HEK293 (cell line): ENCODE measurements at regions not wholly inside any gene's neighbourhood (a gene's known extent, or its start where the extent isn't known, plus 50 kb on each side); places are given as distances from the start of the nearest gene placed in this dataset.

Experiments used
- CTCF ChIA-PET: fragments of 350-600 bp; formaldehyde crosslinking; extraction: SDS; loops from one replicate; lab custom pipeline; 2021; ENCODE audit warnings: antibody characterized with exemption; lab: Yijun Ruan, JAX
- POLR2A ChIA-PET: fragments of 300-600 bp; formaldehyde crosslinking; extraction: SDS; loops from one replicate; lab custom pipeline; 2020; ENCODE audit warnings: antibody characterized with exemption, inconsistent platforms; lab: Yijun Ruan, JAX
- H3K27ac ChIP-seq: fragments of 200-500 bp; sonication (Bioruptor generic); 2 replicates; pipeline ENCODE4 v1.5.1; 2014; ENCODE audit warnings: low read depth, low read length, control low read depth, inconsistent platforms; ENCODE audit errors: extremely low read depth
- H3K36me3 ChIP-seq, 2 experiments: fragments of 200-500 bp in 1 of 2; sonication (Bioruptor generic) in 1 of 2; 1 replicate in 1 of 2; 2 replicates in 1 of 2; pipeline ENCODE4 v1.5.1; 2014 to 2017; ENCODE audit warnings: inconsistent platforms in 2 of 2, low read length in 2 of 2; ENCODE audit not compliant: control insufficient read depth in 2 of 2, insufficient read depth in 1 of 2
- H3K4me1 ChIP-seq: fragments of 200-500 bp; sonication (Bioruptor generic); 2 replicates; pipeline ENCODE4 v1.5.1; 2014; ENCODE audit warnings: mild to moderate bottlenecking, low read length, inconsistent platforms; ENCODE audit not compliant: control insufficient read depth, insufficient read depth
- H3K4me3 ChIP-seq: 2 replicates; pipeline ENCODE4 v1.5.1; 2011; ENCODE audit warnings: low read depth, mild to moderate bottlenecking, control low read depth, low read length, moderate library complexity
- H3K9me3 ChIP-seq: fragments of 200-500 bp; sonication (Bioruptor generic); 2 replicates; pipeline ENCODE4 v1.5.1; 2014; ENCODE audit warnings: low read depth, low read length, inconsistent platforms; ENCODE audit not compliant: control insufficient read depth, insufficient read depth
- GFI1B ChIP-seq: fragments of 450-650 bp; formaldehyde crosslinking; IDR thresholded peaks from 2 replicates; pipeline ENCODE4 v1.5.1; 2016; ENCODE audit warnings: missing biosample characterization, missing genetic modification characterization
- KLF16 ChIP-seq: fragments of 450-650 bp; formaldehyde crosslinking; IDR thresholded peaks from 2 replicates; pipeline ENCODE4 v1.5.1; 2017; ENCODE audit warnings: missing biosample characterization, missing genetic modification characterization
- KLF9 ChIP-seq: fragments of 450-650 bp; formaldehyde crosslinking; IDR thresholded peaks from 2 replicates; pipeline ENCODE4 v1.5.1; 2016; ENCODE audit warnings: missing biosample characterization, missing genetic modification characterization, low read depth
- TRIM28 ChIP-seq: IDR thresholded peaks from 2 replicates; pipeline ENCODE4 v1.6.1; 2011; ENCODE audit warnings: low read length, control low read depth, borderline replicate concordance
- ZBTB48 ChIP-seq: fragments of 450-650 bp; formaldehyde crosslinking; IDR thresholded peaks from 2 replicates; pipeline ENCODE4 v1.5.1; 2016; ENCODE audit warnings: missing biosample characterization, missing genetic modification characterization
- ZFP3 ChIP-seq: fragments of 450-650 bp; formaldehyde crosslinking; IDR thresholded peaks from 2 replicates; pipeline ENCODE4 v1.5.1; 2016; ENCODE audit warnings: low read depth, missing biosample characterization, missing genetic modification characterization
- ZNF10 ChIP-seq: fragments of 450-650 bp; formaldehyde crosslinking; IDR thresholded peaks from 2 replicates; pipeline ENCODE4 v1.5.1; 2017; ENCODE audit warnings: missing biosample characterization, missing genetic modification characterization
- ZNF112 ChIP-seq: fragments of 450-650 bp; formaldehyde crosslinking; IDR thresholded peaks from 2 replicates; pipeline ENCODE4 v1.5.0; 2017; ENCODE audit warnings: missing biosample characterization, missing genetic modification characterization
- ZNF121 ChIP-seq: fragments of 450-650 bp; formaldehyde crosslinking; IDR thresholded peaks from 2 replicates; pipeline ENCODE4 v1.5.1; 2016; ENCODE audit warnings: missing biosample characterization, missing genetic modification characterization
- ZNF211 ChIP-seq: fragments of 450-650 bp; formaldehyde crosslinking; IDR thresholded peaks from 2 replicates; pipeline ENCODE4 v1.5.1; 2016; ENCODE audit warnings: low read depth, missing biosample characterization, missing genetic modification characterization
- ZNF324 ChIP-seq: fragments of 450-650 bp; formaldehyde crosslinking; IDR thresholded peaks from 2 replicates; pipeline ENCODE4 v1.5.1; 2016; ENCODE audit warnings: missing biosample characterization, missing genetic modification characterization
- ZNF354C ChIP-seq: fragments of 450-650 bp; formaldehyde crosslinking; IDR thresholded peaks from 2 replicates; pipeline ENCODE4 v1.5.1; 2016; ENCODE audit warnings: missing biosample characterization, missing genetic modification characterization, low read depth, borderline replicate concordance
- ZNF48 ChIP-seq: fragments of 450-650 bp; formaldehyde crosslinking; IDR thresholded peaks from 2 replicates; pipeline ENCODE4 v1.5.1; 2016; ENCODE audit warnings: missing biosample characterization, missing genetic modification characterization
- ZNF529 ChIP-seq: fragments of 450-650 bp; formaldehyde crosslinking; IDR thresholded peaks from 2 replicates; pipeline ENCODE4 v1.5.1; 2017; ENCODE audit warnings: missing genetic modification characterization, missing biosample characterization; ENCODE audit not compliant: insufficient replicate concordance
- ZNF558 ChIP-seq: fragments of 450-650 bp; formaldehyde crosslinking; IDR thresholded peaks from 2 replicates; pipeline ENCODE4 v1.5.1; 2016; ENCODE audit warnings: missing biosample characterization, missing genetic modification characterization
- ZNF596 ChIP-seq: fragments of 450-650 bp; IDR thresholded peaks from 2 replicates; pipeline ENCODE4 v1.5.0; 2018; ENCODE audit warnings: missing biosample characterization, mild to moderate bottlenecking, missing genetic modification characterization, moderate library complexity
- ZNF623 ChIP-seq: fragments of 450-650 bp; formaldehyde crosslinking; IDR thresholded peaks from 2 replicates; pipeline ENCODE4 v1.5.1; 2016; ENCODE audit warnings: missing biosample characterization, missing genetic modification characterization
- TF ChIP-seq, protein P1 (sequence below): fragments of 450-650 bp; formaldehyde crosslinking; IDR thresholded peaks from 2 replicates; pipeline ENCODE4 v1.5.1; 2016; ENCODE audit warnings: missing biosample characterization, missing genetic modification characterization
- TF ChIP-seq, protein P2 (sequence below): fragments of 450-650 bp; formaldehyde crosslinking; IDR thresholded peaks from 2 replicates; pipeline ENCODE4 v1.5.1; 2016; ENCODE audit warnings: missing biosample characterization, missing genetic modification characterization
- TF ChIP-seq, protein P3 (sequence below): fragments of 450-650 bp; formaldehyde crosslinking; IDR thresholded peaks from 2 replicates; pipeline ENCODE4 v1.5.1; 2016; ENCODE audit warnings: missing biosample characterization, missing genetic modification characterization
- TF ChIP-seq, protein P4 (sequence below): fragments of 450-650 bp; formaldehyde crosslinking; optimal IDR thresholded peaks from 2 replicates; pipeline ENCODE3; 2016; ENCODE audit warnings: missing biosample characterization, mild to moderate bottlenecking, missing genetic modification characterization
- TF ChIP-seq, protein P5 (sequence below): IDR thresholded peaks from 2 replicates; pipeline ENCODE4 v1.6.1; 2011; ENCODE audit warnings: mild to moderate bottlenecking, low read depth, low read length, borderline replicate concordance
- TF ChIP-seq, protein P6 (sequence below): fragments of 450-650 bp; formaldehyde crosslinking; IDR thresholded peaks from 2 replicates; pipeline ENCODE4 v1.5.1; 2016; ENCODE audit warnings: missing biosample characterization, missing genetic modification characterization
- TF ChIP-seq, protein P7 (sequence below): fragments of 450-650 bp; formaldehyde crosslinking; IDR thresholded peaks from 2 replicates; pipeline ENCODE4 v1.5.1; 2016; ENCODE audit warnings: missing biosample characterization, missing genetic modification characterization

DNA sequence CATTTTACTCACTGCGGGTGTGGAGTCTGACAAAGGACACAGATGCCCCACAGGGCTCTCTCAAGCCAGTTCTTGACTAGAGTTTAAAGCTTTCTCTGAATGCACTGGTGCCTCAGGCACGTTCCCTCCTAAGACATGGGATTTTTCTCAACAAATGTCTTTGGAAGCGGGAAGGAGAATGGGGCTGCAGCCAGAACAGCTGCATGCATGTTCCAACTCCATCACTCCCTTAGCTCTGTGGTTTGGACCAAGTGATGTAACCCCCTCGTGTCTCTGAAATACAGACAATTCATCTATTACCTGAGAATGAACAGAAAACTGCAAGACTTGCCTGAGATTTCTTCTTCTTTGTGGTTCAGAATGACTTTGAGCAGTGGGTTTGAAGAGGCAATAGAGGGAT is 141.7 kb upstream of the SERPINE2 start:
- H3K4me1 ChIP-seq: no peaks in the 10 kb centered on the region
- TF ChIP-seq, protein P1, sequence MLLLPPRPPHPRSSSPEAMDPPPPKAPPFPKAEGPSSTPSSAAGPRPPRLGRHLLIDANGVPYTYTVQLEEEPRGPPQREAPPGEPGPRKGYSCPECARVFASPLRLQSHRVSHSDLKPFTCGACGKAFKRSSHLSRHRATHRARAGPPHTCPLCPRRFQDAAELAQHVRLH: no peak
- TF ChIP-seq, protein P2, sequence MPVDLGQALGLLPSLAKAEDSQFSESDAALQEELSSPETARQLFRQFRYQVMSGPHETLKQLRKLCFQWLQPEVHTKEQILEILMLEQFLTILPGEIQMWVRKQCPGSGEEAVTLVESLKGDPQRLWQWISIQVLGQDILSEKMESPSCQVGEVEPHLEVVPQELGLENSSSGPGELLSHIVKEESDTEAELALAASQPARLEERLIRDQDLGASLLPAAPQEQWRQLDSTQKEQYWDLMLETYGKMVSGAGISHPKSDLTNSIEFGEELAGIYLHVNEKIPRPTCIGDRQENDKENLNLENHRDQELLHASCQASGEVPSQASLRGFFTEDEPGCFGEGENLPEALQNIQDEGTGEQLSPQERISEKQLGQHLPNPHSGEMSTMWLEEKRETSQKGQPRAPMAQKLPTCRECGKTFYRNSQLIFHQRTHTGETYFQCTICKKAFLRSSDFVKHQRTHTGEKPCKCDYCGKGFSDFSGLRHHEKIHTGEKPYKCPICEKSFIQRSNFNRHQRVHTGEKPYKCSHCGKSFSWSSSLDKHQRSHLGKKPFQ (tag by site-specific recombination): no peak
- TF ChIP-seq, protein P3, sequence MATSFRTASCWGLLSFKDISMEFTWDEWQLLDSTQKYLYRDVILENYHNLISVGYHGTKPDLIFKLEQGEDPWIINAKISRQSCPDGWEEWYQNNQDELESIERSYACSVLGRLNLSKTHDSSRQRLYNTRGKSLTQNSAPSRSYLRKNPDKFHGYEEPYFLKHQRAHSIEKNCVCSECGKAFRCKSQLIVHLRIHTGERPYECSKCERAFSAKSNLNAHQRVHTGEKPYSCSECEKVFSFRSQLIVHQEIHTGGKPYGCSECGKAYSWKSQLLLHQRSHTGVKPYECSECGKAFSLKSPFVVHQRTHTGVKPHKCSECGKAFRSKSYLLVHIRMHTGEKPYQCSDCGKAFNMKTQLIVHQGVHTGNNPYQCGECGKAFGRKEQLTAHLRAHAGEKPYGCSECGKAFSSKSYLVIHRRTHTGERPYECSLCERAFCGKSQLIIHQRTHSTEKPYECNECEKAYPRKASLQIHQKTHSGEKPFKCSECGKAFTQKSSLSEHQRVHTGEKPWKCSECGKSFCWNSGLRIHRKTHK (tag by site-specific recombination): no peak
- TF ChIP-seq ZNF121: no peak
- TF ChIP-seq, protein P4, sequence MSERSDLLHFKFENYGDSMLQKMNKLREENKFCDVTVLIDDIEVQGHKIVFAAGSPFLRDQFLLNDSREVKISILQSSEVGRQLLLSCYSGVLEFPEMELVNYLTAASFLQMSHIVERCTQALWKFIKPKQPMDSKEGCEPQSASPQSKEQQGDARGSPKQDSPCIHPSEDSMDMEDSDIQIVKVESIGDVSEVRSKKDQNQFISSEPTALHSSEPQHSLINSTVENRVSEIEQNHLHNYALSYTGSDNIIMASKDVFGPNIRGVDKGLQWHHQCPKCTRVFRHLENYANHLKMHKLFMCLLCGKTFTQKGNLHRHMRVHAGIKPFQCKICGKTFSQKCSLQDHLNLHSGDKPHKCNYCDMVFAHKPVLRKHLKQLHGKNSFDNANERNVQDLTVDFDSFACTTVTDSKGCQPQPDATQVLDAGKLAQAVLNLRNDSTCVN (tag by site-specific recombination): no peak
- TF ChIP-seq, protein P5, sequence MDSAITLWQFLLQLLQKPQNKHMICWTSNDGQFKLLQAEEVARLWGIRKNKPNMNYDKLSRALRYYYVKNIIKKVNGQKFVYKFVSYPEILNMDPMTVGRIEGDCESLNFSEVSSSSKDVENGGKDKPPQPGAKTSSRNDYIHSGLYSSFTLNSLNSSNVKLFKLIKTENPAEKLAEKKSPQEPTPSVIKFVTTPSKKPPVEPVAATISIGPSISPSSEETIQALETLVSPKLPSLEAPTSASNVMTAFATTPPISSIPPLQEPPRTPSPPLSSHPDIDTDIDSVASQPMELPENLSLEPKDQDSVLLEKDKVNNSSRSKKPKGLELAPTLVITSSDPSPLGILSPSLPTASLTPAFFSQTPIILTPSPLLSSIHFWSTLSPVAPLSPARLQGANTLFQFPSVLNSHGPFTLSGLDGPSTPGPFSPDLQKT: no peak
- TF ChIP-seq, all 188 proteins: peak for 0
- H3K27ac ChIP-seq: no peak overlapping the region
- ChIA-PET CTCF (interaction anchor here (1.1 kb wide), 1 partner anchor 187 kb away, joined by 5 read pairs; no protein-coding TSS in a partner anchor), POLR2A (no interaction called here)
- no peaks in the 10 kb centered on the region for H3K36me3 ChIP-seq
- no peaks in the 10 kb centered on the region for H3K9me3 ChIP-seq
- H3K4me3 ChIP-seq: no peak overlapping the region

DNA sequence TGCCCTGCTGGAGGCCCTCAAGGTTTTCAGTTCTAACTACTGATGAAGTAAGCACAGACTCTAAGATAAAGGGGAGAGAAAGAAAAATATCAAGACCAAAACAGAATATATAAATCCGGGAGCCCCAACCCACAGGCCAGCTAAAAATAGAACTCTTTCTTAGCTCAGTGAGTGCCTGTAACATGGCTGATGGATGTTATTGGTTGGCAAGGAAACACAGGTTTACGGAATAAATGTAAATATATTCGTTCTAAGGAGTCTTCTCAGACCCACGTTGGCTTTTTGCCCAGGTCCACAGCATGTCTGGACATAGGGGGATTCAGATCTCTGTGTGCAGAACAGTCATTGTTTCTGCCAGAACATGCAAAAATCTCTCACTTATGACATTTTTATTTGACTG is 139.0 kb upstream of the SERPINE2 start:
- no peak overlapping the region for H3K27ac ChIP-seq
- H3K9me3 ChIP-seq: no peaks in the 10 kb centered on the region
- CTCF ChIA-PET: interaction anchor here (0.5 to 1.2 kb wide), 2 partner anchors 185 to 1850 kb away, joined by 3 to 5 read pairs; no protein-coding TSS in a partner anchor
- TF ChIP-seq ZFP3 (tag by site-specific recombination) (no peak), ZNF211 (tag by site-specific recombination) (no peak), ZNF112 (tag by site-specific recombination) (no peak), ZNF623 (tag by site-specific recombination) (no peak), GFI1B (no peak), ZNF529 (no peak), ZNF558 (tag by site-specific recombination) (no peak), ZNF324 (tag by site-specific recombination) (no peak), ZBTB48 (tag by site-specific recombination) (no peak), TRIM28 (no peak), ZNF48 (tag by site-specific recombination) (no peak), ZNF596 (tag by site-specific recombination) (no peak), KLF9 (tag by site-specific recombination) (no peak), ZNF354C (tag by site-specific recombination) (no peak), KLF16 (no peak), ZNF10 (no peak)
- TF ChIP-seq, protein P6, sequence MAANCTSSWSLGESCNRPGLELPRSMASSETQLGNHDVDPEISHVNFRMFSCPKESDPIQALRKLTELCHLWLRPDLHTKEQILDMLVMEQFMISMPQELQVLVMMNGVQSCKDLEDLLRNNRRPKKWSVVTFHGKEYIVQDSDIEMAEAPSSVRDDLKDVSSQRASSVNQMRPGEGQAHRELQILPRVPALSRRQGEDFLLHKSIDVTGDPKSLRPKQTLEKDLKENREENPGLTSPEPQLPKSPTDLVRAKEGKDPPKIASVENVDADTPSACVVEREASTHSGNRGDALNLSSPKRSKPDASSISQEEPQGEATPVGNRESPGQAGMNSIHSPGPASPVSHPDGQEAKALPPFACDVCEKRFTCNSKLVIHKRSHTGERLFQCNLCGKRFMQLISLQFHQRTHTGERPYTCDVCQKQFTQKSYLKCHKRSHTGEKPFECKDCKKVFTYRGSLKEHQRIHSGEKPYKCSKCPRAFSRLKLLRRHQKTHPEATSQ (tag by site-specific recombination): no peak
- TF ChIP-seq, protein P3 (tag by site-specific recombination): no peak
- TF ChIP-seq, protein P7, sequence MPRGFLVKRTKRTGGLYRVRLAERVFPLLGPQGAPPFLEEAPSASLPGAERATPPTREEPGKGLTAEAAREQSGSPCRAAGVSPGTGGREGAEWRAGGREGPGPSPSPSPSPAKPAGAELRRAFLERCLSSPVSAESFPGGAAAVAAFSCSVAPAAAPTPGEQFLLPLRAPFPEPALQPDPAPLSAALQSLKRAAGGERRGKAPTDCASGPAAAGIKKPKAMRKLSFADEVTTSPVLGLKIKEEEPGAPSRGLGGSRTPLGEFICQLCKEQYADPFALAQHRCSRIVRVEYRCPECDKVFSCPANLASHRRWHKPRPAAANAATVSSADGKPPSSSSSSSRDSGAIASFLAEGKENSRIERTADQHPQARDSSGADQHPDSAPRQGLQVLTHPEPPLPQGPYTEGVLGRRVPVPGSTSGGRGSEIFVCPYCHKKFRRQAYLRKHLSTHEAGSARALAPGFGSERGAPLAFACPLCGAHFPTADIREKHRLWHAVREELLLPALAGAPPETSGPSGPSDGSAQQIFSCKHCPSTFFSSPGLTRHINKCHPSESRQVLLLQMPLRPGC (tag by site-specific recombination): no peak

More for the DNA sequence above, 139.0 kb upstream of the SERPINE2 start:
- POLR2A ChIA-PET: no interaction called here
- no peaks in the 10 kb centered on the region for H3K4me1 ChIP-seq
- no peaks in the 10 kb centered on the region for H3K36me3 ChIP-seq
- no peak overlapping the region for H3K4me3 ChIP-seq
